Inflammatory macrophage treated with lipopolysaccharide for 1 hour (primary cell): ENCODE measurements at regions not wholly inside any gene's neighbourhood (a gene's known extent, or its start where the extent isn't known, plus 50 kb on each side); places are given as distances from the start of the nearest gene placed in this dataset.
"Not testable (repeated sequence)": the region's sequence is repeated elsewhere in the genome, so short reads cannot be mapped to it uniquely, and the experiment has no call there.

Source experiments
- DNase-seq, 2 donors: peaks; one replicate each; pipeline ENCODE4 v3.0.0-alpha.2; 2020 to 2022

DNA sequence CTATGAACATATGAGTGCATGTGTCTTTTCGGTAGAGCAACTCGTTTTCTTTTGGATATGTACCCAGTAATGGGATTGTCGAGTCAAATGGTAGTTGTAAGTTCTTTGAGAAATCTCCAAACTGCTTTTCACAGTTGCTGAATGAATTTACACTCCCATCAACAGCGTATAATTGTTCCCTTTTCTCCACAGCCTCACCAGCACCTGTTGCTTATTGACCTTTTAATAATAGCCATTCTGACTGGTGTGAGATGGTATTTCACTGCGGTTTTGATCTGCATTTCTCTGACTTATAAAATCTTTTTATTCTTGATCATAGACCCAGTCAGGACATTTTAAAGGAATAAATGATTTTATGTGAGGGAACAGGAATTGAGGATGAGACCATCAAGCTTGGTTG is 165.0 kb upstream of the KCTD3 start:
- DNase-seq = no peak

DNA sequence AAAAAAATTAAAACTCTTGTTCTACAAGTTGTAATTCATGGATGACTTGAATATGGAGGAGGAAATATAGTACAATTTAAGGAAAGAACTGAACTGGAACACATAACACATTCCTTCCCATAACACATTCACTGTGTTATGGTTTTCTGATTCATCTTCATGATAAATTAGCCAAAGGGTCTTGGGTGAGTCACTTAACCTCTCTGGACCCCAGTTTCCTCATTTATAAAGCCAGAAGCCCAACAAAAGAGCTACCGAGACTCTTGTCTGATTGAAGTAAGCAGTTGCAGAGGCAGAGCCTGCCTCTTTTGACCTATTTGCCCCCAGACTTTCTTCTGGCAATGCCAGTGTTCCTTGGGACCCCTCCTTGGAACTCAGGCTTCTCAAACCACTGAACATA is 161.9 kb upstream of the KCTD3 start:
- DNase-seq = no peak

DNA sequence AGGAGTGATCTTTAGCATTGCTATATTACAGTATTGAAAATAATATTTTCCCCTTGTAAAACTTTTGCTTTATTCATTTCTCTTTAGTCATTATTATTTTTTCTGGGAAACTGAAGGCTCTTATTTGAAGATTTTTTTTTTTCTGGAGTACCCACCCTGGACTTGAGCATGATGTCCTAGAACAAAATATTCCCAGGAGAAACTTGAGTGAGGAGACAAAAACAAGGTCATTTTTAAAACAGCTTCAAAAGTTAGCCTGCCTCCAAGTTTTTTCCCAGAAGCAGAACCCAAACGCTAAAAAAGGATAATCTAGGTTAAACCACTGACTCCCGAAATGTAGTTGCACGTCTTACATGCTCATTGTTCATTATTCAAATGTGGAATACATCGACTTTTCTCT is 160.2 kb upstream of the KCTD3 start:
- DNase-seq = no peak

DNA sequence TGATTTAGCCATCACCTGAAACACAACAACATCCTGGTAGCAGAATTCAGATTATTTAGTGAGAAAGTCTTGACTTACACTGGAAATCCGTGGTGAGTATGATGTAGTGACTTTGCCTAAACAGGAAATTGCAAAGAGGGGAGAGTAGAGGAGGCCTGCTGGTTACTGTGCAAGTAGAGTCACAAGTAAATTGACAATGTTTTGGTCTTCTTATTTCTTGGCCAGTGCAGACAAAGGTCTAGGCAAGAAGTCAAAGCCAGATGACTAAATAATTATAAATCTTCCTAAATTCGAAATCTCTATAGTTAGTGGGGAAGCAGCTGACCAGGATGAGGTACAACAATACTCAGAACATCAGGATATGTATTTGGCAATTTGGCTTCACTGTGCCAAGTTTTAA is 159.5 kb upstream of the KCTD3 start:
- DNase-seq = no peak

DNA sequence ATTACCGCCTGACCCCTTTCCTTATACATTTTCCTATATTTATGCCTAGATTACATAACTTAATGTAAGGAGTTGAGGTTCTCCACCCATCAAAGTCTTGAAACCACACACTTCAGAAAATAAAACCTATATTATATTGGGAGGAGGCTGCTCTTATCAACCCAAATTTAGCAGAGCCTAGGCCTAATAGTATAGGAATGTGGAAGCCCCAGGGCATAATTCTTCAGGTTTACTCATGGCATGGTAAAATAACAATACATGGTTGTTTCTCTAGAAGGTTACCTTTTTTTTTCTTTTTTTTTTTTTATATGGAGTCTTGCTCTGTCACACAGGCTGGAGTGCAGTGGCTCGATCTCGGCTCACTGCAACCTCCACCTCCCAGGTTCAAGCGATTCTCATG is 157.6 kb upstream of the KCTD3 start:
- not testable (repeated sequence) for DNase-seq

DNA sequence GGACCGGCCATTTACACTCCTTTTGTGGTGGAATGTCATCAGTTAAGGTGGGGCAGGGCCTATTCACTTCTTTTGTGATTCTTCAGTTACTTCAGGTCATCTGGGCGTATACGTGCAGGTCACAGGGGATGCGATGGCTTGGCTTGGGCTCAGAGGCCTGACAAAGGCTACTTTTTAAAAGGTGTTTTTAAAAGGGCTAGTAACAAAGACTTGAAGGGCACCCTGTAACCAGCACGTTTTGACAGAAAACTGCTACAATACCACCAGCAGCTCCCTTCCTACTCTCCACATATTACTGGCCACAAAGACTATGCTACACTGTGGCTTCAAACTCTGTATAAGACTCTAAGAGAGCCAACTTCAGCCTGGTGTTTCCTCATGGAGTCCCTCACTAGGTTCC is 151.6 kb upstream of the KCTD3 start:
- DNase-seq = not testable (repeated sequence)

DNA sequence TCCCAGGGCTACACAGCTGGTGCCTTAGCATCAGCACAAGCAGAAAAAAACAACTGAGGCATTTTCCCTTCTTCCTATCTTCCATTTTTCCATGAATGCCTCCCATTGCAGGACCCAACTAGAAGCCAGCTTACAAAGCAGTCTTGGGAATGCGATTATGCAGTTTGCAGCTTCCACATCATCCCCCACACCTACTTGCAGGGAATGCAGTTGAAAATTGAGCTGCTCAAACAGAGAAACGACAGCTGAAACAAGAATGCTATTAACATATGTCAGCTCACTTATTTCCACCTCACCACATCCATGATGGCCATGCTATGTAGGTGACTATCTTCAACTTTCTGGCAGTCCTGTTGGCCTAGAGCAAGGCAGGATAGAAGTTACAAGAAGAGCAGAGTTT is 150.6 kb upstream of the KCTD3 start:
- no peak for DNase-seq

DNA sequence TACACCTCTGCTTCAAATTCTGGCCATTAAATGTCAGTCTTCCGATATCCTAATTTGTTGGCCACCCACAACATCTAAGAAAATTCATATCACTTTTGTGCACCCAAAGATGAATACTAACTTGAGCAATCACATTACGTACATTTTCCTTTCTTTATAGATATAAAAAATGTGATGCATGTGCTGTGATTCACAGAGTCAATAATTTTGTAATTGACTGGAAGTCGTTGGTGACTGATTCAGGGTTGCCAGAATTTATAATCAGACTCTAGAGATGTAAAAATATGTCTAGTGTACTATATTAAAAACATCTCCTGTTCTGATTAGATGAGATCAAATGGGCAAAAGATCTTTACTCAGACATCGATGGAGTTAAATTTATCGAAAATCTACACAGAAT is 150.0 kb upstream of the KCTD3 start:
- no peak for DNase-seq

DNA sequence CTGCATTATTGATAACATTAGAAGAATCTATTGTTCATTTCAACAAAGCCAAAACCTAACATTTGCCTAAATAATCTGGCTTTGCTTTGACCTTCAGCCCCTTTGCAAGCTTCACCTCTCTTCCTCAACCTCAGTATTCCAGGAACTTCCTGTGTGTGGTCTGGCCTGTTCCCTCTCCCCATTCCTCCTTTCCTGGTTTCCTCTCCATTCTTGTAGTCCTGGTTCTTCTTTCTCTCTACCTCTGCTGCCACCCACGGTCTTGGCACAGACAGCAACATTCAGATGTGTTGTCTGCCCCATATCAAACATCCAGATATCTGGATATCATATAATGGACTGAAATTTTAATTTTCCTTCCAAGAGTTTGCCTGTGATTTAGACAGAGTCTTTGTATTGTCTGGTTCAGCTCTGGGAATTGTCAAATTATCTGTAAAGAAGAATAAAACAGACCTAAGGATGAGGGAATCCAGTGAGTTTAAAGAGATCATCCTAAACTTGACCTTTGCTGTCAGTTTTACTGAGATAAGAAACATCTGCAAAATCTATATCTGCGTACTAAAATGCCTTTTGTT is 148.1 kb upstream of the KCTD3 start:
- no peak for DNase-seq

DNA sequence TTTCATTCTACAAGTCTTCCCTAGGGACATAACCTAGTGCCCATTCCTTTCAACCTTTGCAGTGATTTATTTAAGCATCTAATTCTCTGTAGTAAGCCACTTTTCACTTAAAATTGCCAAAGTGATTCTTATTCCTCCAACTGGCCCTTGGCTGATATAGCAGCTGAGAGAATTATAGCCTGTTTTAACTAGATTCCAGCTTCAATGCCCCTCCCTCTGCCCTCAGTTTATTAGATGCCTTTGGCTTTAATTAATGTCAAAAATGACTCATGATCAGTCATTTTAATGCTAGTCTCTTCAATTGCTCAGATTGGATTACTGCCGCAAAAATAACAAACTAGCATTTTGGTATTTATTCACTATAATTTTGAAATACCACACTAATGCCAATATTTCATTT is 145.4 kb upstream of the KCTD3 start:
- DNase-seq = no peak

DNA sequence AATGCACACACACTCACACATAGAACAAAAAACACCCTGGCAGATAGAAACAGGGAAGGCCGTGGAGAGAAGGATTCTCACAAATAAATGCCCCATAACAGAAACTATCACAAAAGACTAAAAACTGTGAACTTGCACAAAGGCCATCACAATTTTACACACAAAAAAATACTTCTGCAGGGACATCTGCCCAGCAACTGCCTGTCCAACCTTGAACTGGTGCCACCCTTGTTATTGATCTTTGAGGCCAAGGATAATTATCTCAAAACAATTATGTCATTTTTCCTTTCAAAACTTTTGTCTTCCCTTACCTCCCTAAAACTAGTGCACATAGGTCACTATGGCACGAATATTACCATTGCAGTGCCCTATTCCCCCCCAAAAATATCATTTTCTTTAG is 143.8 kb upstream of the KCTD3 start:
- no peak for DNase-seq

DNA sequence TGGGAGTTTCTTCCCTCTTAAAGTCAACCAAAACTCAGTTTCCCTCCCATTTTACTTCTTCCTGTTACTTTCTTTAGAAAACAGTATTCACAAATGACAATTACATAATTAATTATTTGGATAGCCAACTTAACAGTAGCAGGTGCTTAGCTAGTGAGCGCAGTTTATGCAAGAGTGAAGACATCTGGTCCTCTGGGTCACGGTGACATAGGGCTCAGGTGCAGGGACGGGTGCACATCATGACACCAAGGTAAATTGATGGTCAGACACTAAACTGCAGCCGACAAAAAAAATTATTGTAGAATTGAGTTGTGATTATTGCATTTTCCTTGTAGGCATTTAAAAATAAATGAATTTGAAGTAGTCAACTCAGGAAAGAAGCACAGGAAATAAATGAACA is 142.0 kb upstream of the KCTD3 start:
- no peak for DNase-seq

DNA sequence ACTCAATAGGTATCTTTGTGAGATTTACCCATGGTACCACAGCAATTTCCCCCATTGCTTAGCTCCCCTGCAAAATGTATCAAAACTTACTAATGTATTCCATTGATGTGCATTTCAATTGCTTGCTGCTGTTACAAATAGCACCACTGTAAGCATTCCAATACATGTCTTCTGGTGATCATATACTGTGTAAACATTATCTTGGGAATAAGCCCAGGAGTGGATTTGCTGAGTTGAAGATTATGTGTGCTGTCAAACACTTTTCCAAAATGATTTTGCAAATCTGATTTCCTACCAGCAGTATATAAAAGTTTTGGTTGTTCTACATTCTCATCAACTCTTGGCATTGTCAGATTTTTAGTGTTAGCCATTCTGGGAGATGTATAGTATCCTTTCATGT is 141.0 kb upstream of the KCTD3 start:
- no peak for DNase-seq

DNA sequence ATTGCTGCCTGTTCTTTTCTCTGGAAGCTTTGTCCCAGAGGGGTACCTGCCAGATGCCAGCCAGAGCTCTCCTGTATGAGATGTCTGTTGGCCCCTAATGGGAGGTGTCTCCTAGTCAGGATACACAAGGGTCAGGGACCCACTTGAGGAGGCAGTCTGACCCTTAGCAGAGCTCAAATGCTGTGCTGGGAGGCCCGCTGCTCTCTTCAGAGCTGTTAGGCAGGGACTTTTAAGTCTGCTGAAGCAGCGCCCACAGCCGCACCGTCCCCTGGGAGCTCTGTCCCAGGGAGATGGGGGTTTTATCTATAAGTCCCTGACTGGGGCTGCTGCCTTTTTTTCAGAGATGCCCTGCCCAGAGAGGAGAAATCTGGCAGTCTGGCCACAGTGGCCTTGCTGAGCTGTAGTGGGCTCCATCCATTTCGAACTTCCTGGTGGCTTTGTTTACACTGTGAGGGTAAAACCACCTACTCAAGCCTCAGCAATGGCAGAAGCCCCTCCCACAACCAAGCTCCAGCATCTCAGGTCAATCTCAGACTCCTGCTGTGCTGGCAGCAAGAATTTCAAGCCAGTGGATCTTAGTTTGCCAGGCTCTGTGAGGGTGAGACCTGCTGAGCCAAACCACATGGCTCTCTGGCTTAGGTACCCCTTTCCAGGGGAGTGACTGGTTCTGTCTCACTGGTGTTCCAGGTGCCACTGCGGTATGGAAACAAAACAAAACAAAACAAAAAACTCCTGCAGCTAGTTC is 134.4 kb upstream of the KCTD3 start:
- DNase-seq = not testable (repeated sequence)

DNA sequence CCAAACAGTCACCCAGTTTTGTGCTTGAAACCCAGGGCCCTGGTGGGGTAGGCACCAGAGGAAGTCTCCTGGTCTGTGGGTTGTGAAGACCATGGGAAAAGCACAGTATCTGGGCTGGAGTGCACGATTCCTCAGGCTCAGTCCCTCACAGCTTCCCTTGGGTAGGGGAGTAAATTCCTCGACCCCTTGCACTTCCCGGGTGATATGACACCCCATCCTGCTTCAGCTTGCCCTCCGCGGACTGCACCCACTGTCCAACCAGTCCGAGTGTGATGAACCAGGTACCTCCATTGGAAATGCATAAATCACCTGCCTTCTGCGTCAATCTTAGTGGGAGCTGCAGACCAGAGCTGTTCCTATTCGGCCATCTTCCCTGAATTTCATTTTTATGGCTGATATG is 133.9 kb upstream of the KCTD3 start:
- DNase-seq = no peak

DNA sequence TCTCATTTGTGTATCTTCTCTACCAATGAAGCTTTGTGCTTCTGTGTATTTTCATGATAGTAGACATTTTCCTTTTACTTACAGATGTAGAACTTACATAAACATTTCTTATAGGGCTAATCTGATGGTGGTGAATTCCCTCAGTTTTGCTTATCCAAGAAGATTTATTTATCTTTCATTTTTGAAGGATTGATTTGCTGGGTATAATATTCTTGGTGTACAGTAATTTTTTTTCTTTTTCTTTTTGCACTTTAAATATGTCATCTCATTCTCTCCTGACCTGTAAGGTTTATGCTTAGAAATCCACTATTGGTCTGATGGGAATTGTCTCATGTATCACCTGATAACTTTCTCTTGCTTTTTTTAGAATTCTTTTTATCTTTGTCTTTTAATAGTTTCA is 127.6 kb upstream of the KCTD3 start:
- no peak for DNase-seq

DNA sequence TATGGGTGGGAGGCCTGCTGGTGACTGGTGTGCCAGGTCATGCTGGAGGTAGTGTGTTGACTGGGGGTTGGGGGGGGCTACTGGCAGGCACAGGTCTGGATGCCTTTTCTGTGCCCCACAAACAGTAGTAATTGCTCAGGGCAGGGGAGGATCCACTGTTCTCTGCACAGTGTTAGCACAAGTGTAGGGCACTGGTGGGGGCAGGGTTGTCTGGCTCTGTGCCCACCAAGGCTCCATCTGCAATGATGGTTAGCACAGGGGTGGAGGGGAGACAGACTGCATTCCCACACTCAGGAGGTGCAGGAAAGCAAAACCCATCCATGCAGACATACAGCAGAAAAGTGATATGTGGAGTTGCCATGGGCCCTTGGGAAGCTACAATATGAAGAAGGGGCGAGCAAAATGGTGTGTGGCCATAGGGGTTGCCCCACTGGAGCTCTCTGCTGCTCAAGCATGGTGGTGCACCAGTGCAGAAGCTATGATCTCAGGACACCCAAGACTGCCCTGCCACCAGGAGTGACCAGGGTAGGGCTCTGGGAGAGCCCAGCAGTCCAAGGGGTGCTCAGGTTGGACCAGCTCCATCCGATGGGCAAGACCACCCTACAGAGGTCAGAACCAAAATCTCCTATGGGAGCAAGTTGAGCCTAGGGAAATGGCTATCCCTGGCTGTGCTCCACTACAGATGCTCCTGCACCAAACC is 122.2 kb upstream of the KCTD3 start:
- no peak for DNase-seq

DNA sequence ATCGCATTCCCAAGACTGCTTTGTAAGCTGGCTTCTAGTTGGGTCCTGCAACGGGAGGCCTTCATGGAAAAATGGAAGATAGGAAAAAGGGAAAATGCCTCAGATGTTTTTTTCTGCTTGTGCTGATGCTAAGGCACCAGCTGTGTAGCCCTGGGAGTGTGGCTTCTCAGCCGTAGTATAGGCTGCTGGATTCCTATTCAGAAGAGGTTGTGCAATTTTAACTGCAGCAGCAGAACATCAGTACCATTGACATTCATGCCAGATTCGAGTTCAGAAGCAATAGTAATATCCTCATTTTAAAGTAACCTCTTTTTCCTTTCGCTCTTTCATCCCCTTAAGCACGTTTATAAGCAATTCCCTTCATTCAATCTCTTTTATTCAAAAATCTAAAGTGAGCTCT is 119.1 kb upstream of the KCTD3 start:
- DNase-seq = not testable (repeated sequence)

DNA sequence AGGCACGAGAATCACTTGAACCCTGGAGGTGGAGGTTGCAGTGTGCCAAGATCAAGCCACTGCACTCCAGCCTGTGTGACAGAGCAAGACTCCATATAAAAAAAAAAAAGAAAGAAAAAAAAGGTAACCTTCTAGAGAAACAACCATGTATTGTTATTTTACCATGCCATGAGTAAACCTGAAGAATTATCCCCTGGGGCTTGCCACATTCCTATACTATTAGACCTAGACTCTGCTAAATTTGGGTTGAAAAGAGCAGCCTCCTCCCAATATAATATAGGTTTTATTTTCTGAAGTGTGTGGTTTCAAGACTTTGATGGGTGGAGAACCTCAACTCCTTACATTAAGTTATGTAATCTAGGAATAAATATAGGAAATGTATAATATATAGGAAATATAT is 118.0 kb upstream of the KCTD3 start:
- not testable (repeated sequence) for DNase-seq

DNA sequence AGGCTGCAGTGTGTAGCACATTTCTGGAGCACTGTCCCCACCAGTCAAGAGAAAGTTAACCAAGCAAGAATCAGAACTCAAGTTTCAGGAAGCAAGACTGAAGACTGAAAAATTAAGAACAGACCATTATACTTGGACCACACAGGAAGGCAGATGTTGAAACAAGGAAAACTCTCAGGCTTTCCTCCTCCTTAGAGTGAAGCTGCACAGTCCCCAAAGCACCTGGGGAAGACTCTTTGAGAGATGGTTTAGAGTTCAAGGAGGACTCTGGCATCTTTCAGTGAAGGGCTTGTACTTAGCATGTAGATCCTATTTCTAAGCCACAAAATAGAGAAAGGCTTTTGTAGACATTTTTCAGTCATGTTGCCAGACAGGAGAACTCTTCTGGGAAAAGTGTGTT is 113.7 kb upstream of the KCTD3 start:
- DNase-seq = no peak

DNA sequence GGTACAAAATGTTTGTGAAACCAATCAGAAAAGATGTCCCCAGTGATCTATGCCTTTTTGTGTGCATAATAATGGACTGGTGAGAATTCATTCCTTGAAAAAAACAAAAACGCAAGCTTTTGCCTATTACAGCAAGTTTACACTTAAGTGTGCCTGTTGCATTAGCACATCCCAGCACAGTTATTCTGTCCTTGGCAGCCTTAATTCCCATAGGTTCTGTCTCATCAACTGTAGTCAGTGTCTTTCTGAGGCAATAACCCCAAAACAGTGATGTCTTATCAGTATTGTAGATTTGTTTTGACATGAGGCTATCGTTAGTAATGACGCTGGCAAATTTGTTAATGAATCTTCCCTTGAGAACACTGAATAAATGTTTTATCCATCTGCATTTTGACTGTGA is 109.9 kb upstream of the KCTD3 start:
- no peak for DNase-seq

DNA sequence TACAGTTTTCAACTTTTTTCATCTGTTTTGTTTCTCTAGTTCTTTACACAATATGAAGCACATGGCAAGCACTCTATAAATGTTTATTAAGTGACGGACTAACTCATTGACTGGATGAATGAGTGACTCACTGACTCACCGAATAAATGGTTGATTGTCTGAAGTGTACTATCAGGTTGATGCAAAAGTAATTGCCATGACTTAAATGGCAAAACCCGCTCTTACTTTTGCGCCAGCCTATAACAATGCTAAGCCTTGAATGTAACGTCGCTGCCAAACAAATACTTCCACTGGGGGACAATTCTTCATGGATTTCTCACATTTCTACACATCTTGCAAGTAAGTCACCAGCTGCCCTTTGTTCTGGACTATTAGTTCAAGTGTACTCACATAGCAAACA is 109.0 kb upstream of the KCTD3 start:
- no peak for DNase-seq

DNA sequence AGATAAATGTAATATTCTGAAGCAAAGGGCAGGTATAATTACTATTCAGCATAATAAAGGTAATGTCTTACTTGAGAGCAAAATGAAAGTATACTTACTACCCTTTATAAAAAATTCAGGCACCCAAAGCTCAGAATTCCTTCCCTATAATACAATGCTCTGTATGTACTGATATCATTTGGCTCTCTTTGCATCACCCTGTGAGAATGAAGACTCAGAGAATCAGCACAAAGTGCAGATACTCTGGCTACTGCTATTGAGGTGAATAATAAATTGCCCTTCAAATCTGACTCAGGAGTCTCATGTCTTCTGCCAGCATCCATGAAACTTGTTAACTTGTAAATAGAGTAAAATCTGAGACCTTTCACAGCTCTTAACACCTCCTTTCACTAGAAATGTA is 108.5 kb upstream of the KCTD3 start:
- DNase-seq = no peak

DNA sequence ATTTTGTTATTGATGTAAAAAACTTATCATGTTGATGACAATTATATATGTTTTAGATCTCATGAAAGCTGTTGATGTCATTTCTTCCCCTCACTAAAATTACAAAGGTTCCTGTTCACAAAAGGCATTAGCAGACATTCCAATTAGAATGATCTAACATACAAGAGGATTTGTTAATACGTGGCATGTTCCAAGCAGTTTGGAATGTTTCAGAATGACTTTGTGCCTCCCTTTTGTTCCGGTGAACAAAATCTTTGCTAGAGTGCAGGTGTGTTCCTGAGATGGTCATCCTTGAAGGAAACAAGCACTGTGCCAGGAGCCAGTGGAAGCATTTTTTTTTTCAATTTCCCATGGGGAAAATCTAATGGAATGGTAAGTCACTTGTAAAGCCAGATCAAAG is 108.0 kb upstream of the KCTD3 start:
- no peak for DNase-seq

DNA sequence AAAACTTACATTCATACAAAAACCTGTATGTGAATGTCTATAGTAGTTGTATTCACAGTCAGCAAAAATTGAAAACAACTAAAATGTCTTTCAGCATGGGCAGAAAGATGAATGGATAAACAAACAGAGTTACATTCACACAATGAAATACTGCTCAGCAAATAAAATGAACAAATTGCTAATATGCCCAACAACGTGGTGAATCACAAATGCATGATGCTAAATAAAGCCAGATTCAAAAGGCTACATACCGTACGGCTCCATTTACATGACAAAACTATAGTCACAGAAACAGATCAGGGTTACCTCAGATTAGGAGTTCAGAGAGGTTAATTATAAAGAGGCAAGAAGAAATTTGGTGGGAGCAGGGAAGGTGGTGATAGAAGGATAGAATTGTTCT is 100.7 kb upstream of the KCTD3 start:
- DNase-seq = no peak
